ENCODE measurements at regions not wholly inside any gene's neighbourhood (a gene's known extent, or its start where the extent isn't known, plus 50 kb on each side); places are given as distances from the start of the nearest gene placed in this dataset.

DNA sequence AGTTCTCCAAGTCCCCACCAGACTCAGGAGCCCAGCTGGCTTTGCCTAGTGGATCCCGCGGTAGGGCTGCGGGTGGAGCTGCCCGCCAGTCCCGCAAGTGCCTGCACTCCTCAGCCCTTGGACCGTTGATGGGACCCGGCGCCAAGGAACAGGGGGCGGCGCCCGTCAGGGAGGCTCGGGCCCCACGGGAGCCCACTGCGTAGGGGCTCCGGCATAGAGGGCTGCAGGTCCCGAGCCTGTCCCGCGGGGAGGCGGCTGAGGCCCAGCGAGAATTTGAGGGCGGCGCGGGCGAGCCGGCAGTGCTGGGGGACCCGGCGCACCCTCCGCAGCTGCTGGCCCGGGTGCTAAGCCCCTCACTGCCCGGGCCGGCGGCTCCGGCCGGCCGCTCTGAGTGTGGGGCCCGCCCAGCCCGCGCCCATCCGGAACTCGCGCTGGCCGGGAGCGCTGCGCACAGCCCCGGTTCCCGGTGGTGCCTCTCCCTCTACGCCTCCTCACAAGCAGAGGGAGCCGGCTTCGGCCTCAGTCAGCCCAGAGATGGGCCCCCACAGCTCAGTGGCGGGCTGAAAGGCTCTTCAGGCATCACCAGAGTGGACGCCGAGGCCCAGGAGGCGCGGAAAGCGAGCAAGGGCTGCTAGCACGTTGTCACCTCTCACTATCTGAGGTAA lies 452.4 kb upstream of the LRFN5 start (continued):
- TF ChIP-seq, protein P1, sequence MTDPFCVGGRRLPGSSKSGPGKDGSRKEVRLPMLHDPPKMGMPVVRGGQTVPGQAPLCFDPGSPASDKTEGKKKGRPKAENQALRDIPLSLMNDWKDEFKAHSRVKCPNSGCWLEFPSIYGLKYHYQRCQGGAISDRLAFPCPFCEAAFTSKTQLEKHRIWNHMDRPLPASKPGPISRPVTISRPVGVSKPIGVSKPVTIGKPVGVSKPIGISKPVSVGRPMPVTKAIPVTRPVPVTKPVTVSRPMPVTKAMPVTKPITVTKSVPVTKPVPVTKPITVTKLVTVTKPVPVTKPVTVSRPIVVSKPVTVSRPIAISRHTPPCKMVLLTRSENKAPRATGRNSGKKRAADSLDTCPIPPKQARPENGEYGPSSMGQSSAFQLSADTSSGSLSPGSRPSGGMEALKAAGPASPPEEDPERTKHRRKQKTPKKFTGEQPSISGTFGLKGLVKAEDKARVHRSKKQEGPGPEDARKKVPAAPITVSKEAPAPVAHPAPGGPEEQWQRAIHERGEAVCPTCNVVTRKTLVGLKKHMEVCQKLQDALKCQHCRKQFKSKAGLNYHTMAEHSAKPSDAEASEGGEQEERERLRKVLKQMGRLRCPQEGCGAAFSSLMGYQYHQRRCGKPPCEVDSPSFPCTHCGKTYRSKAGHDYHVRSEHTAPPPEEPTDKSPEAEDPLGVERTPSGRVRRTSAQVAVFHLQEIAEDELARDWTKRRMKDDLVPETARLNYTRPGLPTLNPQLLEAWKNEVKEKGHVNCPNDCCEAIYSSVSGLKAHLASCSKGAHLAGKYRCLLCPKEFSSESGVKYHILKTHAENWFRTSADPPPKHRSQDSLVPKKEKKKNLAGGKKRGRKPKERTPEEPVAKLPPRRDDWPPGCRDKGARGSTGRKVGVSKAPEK (CRISPR knock-in tag; IDR thresholded peaks at IDR 0.05; ENCODE audit: borderline replicate concordance), result no peak

DNA sequence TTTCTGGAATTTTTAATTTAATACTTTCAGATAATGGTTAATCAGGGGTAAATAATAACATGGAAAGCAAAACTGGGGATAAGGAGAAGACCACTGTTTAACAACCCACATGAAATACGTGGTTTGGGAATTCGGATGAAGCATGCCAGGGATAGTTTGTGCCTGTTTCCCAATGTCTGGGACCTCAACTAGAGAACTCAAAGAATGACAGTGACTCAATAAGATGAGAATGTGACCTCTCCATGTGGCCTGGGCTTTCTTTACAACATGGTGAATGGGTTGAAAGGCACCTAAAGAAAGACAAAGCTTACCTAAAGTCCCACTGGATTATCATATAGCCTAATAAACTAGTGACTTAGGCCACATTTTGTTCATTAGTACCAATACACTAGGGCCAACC lies 460.3 kb upstream of the LRFN5 start:
- no peaks in the 10 kb centered on the region for H3K9me3 ChIP-seq (ENCODE audit: low read length)
- no peak for DNase-seq (ENCODE audit: low spot score)
- no peaks in the 10 kb centered on the region for H3K4me1 ChIP-seq (ENCODE audit: insufficient read depth, low read length)
- no peak overlapping the region for H2AFZ ChIP-seq (ENCODE audit: low read length)
- H3K79me2 ChIP-seq (ENCODE audit: insufficient read depth, low read length), result no peaks in the 10 kb centered on the region
- intact Hi-C loops (cut with micrococcal nuclease; ENCODE audit: unreplicated experiment), result no loop called here
- ChIA-PET POLR2A (no interaction called here), CTCF (ENCODE audit: low intra/inter-chr PET ratio, low total read pairs) (no interaction called here)
- H3K27ac ChIP-seq (ENCODE audit: extremely low read length, insufficient read depth, low read length), result no peak overlapping the region
- no peak overlapping the region for H3K9ac ChIP-seq (ENCODE audit: insufficient read depth, low read depth, low read length)
- BruUV-seq (replicated peaks), result no TSS peak
- no peak overlapping the region for H3K4me3 ChIP-seq (replicated peaks in 1 of 3; ENCODE audit: insufficient read depth in 1 of 3, low read depth in 2 of 3, low read length in 3 of 3)
- ATAC-seq, result no peak
- FAIRE-seq, result no peak
- no peak for TF ChIP-seq TAF15 (IDR thresholded peaks at IDR 0.05; ENCODE audit: low read depth, low read length, poor library complexity, severe bottlenecking)
- H3K27me3 ChIP-seq (ENCODE audit: control insufficient read depth in 1 of 2, insufficient read depth in 2 of 2, low read length in 2 of 2), result no peaks in the 10 kb centered on the region
- no CpG with 5 or more reads among the region's 2 CpGs for WGBS (ENCODE audit: low lambda C conversion rate)
- no peaks in the 10 kb centered on the region for H3K36me3 ChIP-seq (replicated peaks in 1 of 2; ENCODE audit: control insufficient read depth in 1 of 2, insufficient read depth in 2 of 2, low read length in 2 of 2)
- H4K20me1 ChIP-seq (ENCODE audit: insufficient read depth, low read length), result no peaks in the 10 kb centered on the region
- H3K4me2 ChIP-seq (ENCODE audit: low read depth, low read length), result no peak overlapping the region
- in situ Hi-C loops (cut with HindIII; ENCODE audit: extremely low pct_ligation_motif_present, low pct_unique_long_range_greater_than_20kb), result no loop called here

GRCh38 chr14:41144370-41144769 lies 462.3 kb upstream of the LRFN5 start:
- no peaks in the 10 kb centered on the region for H3K9me3 ChIP-seq (ENCODE audit: low read length)
- H3K4me3 ChIP-seq (replicated peaks in 1 of 3; ENCODE audit: insufficient read depth in 1 of 3, low read depth in 2 of 3, low read length in 3 of 3), result no peak overlapping the region
- ATAC-seq (no peak), DNase-seq (ENCODE audit: low spot score) (no peak), FAIRE-seq (no peak)
- no peak overlapping the region for H3K4me2 ChIP-seq (ENCODE audit: low read depth, low read length)
- CTCF ChIA-PET (ENCODE audit: low intra/inter-chr PET ratio, low total read pairs), result no interaction called here
- no peaks in the 10 kb centered on the region for H3K27me3 ChIP-seq (ENCODE audit: control insufficient read depth in 1 of 2, insufficient read depth in 2 of 2, low read length in 2 of 2)
- no peak overlapping the region for H3K9ac ChIP-seq (ENCODE audit: insufficient read depth, low read depth, low read length)
- H3K36me3 ChIP-seq (replicated peaks in 1 of 2; ENCODE audit: control insufficient read depth in 1 of 2, insufficient read depth in 2 of 2, low read length in 2 of 2), result no peaks in the 10 kb centered on the region
- H3K79me2 ChIP-seq (ENCODE audit: insufficient read depth, low read length), result no peaks in the 10 kb centered on the region
- intact Hi-C loops (cut with micrococcal nuclease; ENCODE audit: unreplicated experiment) (no loop called here), in situ Hi-C loops (cut with HindIII; ENCODE audit: extremely low pct_ligation_motif_present, low pct_unique_long_range_greater_than_20kb) (no loop called here)
- no CpG with 5 or more reads among the region's 10 CpGs for WGBS (ENCODE audit: low lambda C conversion rate)
- BruUV-seq (replicated peaks), result no TSS peak
- H3K27ac ChIP-seq (ENCODE audit: extremely low read length, insufficient read depth, low read length), result no peak overlapping the region
- POLR2A ChIA-PET, result no interaction called here
- no peak for TF ChIP-seq ZNF572 (CRISPR knock-in tag; IDR thresholded peaks at IDR 0.05)
- TF ChIP-seq ZFX (CRISPR knock-in tag; IDR thresholded peaks at IDR 0.05; ENCODE audit: low read depth), result no peak
- no peak for TF ChIP-seq PRMT3 (CRISPR knock-in tag; IDR thresholded peaks at IDR 0.05; ENCODE audit: borderline replicate concordance, low read depth)
- TF ChIP-seq PHF21A (CRISPR knock-in tag; IDR thresholded peaks at IDR 0.05), result no peak
- no peak overlapping the region for H2AFZ ChIP-seq (ENCODE audit: low read length)
- no peaks in the 10 kb centered on the region for H4K20me1 ChIP-seq (ENCODE audit: insufficient read depth, low read length)
- no peaks in the 10 kb centered on the region for H3K4me1 ChIP-seq (ENCODE audit: insufficient read depth, low read length)

Measured in HepG2 (cell line).